ENCODE measurements at regions not wholly inside any gene's neighbourhood (a gene's known extent, or its start where the extent isn't known, plus 50 kb on each side); places are given as distances from the start of the nearest gene placed in this dataset.

- peaks cover 0 to 2% (median 0%) of the 10 kb centered on the region in 5 donors for H3K4me1 ChIP-seq (ENCODE audit: control insufficient read depth in 5 of 5, insufficient read depth in 5 of 5, low read length in 5 of 5)
- H3K27me3 ChIP-seq (ENCODE audit: control insufficient read depth in 5 of 5, insufficient read depth in 4 of 5, low read length in 5 of 5): peaks cover 4 to 23% (median 20%) of the 10 kb centered on the region in 5 donors
- H3K4me3 ChIP-seq (ENCODE audit: low read depth in 1 of 5, low read length in 5 of 5): no peak overlapping the region
- H3K27ac ChIP-seq (ENCODE audit: low read depth, low read length): no peak overlapping the region
- no peaks in the 10 kb centered on the region for H3K36me3 ChIP-seq (ENCODE audit: control insufficient read depth in 5 of 5, insufficient read depth in 5 of 5, low read length in 5 of 5)
- no peak overlapping the region for H3K9ac ChIP-seq (ENCODE audit: low read length in 5 of 5)
- H3K9me3 ChIP-seq (ENCODE audit: control insufficient read depth in 5 of 5, low read length in 5 of 5): peaks cover 0 to 4% (median 0%) of the 10 kb centered on the region in 5 donors
These were observed 210.1 kb upstream of the RAB6C start for GRCh38 chr2:129769185-129769991.

GRCh38 chr2:129771418-129772189, 207.9 kb upstream of the RAB6C start:
- Histone ChIP-seq H3K4me1 (ENCODE audit: control insufficient read depth in 5 of 5, insufficient read depth in 5 of 5, low read length in 5 of 5) (no peaks in the 10 kb centered on the region), H3K27me3 (ENCODE audit: control insufficient read depth in 5 of 5, insufficient read depth in 4 of 5, low read length in 5 of 5) (peaks cover 2 to 12% (median 4%) of the 10 kb centered on the region in 5 donors), H3K36me3 (ENCODE audit: control insufficient read depth in 5 of 5, insufficient read depth in 5 of 5, low read length in 5 of 5) (no peaks in the 10 kb centered on the region), H3K9ac (ENCODE audit: low read length in 5 of 5) (no peak overlapping the region), H3K27ac (ENCODE audit: low read depth, low read length) (no peak overlapping the region), H3K9me3 (ENCODE audit: control insufficient read depth in 5 of 5, low read length in 5 of 5) (peaks cover 0 to 4% (median 0%) of the 10 kb centered on the region in 5 donors), H3K4me3 (ENCODE audit: low read depth in 1 of 5, low read length in 5 of 5) (no peak overlapping the region)

- no peak overlapping the region for H3K4me3 ChIP-seq (ENCODE audit: low read depth in 1 of 5, low read length in 5 of 5)
- H3K4me1 ChIP-seq (ENCODE audit: control insufficient read depth in 5 of 5, insufficient read depth in 5 of 5, low read length in 5 of 5): no peaks in the 10 kb centered on the region
- no peaks in the 10 kb centered on the region for H3K36me3 ChIP-seq (ENCODE audit: control insufficient read depth in 5 of 5, insufficient read depth in 5 of 5, low read length in 5 of 5)
- no peak overlapping the region for H3K9ac ChIP-seq (ENCODE audit: low read length in 5 of 5)
- H3K27me3 ChIP-seq (ENCODE audit: control insufficient read depth in 5 of 5, insufficient read depth in 4 of 5, low read length in 5 of 5): peaks cover 0 to 10% (median 4%) of the 10 kb centered on the region in 5 donors
- H3K9me3 ChIP-seq (ENCODE audit: control insufficient read depth in 5 of 5, low read length in 5 of 5): peaks cover 0 to 4% (median 0%) of the 10 kb centered on the region in 5 donors
- no peak overlapping the region for H3K27ac ChIP-seq (ENCODE audit: low read depth, low read length)
These were observed 207.3 kb upstream of the RAB6C start for GRCh38 chr2:129772190-129772579.

- peaks cover 0 to 4% (median 0%) of the 10 kb centered on the region in 5 donors for H3K9me3 ChIP-seq (ENCODE audit: control insufficient read depth in 5 of 5, low read length in 5 of 5)
- H3K9ac ChIP-seq (ENCODE audit: low read length in 5 of 5): no peak overlapping the region
- peaks cover 0 to 9% (median 3%) of the 10 kb centered on the region in 5 donors for H3K27me3 ChIP-seq (ENCODE audit: control insufficient read depth in 5 of 5, insufficient read depth in 4 of 5, low read length in 5 of 5)
- H3K4me3 ChIP-seq (ENCODE audit: low read depth in 1 of 5, low read length in 5 of 5): no peak overlapping the region
- no peaks in the 10 kb centered on the region for H3K36me3 ChIP-seq (ENCODE audit: control insufficient read depth in 5 of 5, insufficient read depth in 5 of 5, low read length in 5 of 5)
- peaks cover 0 to 5% (median 0%) of the 10 kb centered on the region in 5 donors for H3K4me1 ChIP-seq (ENCODE audit: control insufficient read depth in 5 of 5, insufficient read depth in 5 of 5, low read length in 5 of 5)
- no peak overlapping the region for H3K27ac ChIP-seq (ENCODE audit: low read depth, low read length)
These were observed 203.4 kb upstream of the RAB6C start for GRCh38 chr2:129775952-129776653.

GRCh38 chr2:129777146-129777545, 202.3 kb upstream of the RAB6C start:
- peaks cover 0 to 5% (median 0%) of the 10 kb centered on the region in 5 donors for H3K4me1 ChIP-seq (ENCODE audit: control insufficient read depth in 5 of 5, insufficient read depth in 5 of 5, low read length in 5 of 5)
- peaks cover 5 to 11% (median 9%) of the 10 kb centered on the region in 5 donors for H3K27me3 ChIP-seq (ENCODE audit: control insufficient read depth in 5 of 5, insufficient read depth in 4 of 5, low read length in 5 of 5)
- H3K4me3 ChIP-seq (ENCODE audit: low read depth in 1 of 5, low read length in 5 of 5): no peak overlapping the region
- no peak overlapping the region for H3K27ac ChIP-seq (ENCODE audit: low read depth, low read length)
- peaks cover 0 to 4% (median 0%) of the 10 kb centered on the region in 5 donors for H3K9me3 ChIP-seq (ENCODE audit: control insufficient read depth in 5 of 5, low read length in 5 of 5)
- H3K36me3 ChIP-seq (ENCODE audit: control insufficient read depth in 5 of 5, insufficient read depth in 5 of 5, low read length in 5 of 5): no peaks in the 10 kb centered on the region
- no peak overlapping the region for H3K9ac ChIP-seq (ENCODE audit: low read length in 5 of 5)

GRCh38 chr2:129777762-129778583, 201.5 kb upstream of the RAB6C start:
- Histone ChIP-seq H3K4me3 (ENCODE audit: low read depth in 1 of 5, low read length in 5 of 5) (no peak overlapping the region), H3K9ac (ENCODE audit: low read length in 5 of 5) (no peak overlapping the region), H3K27ac (ENCODE audit: low read depth, low read length) (no peak overlapping the region), H3K9me3 (ENCODE audit: control insufficient read depth in 5 of 5, low read length in 5 of 5) (peaks cover 0 to 3% (median 0%) of the 10 kb centered on the region in 5 donors), H3K27me3 (ENCODE audit: control insufficient read depth in 5 of 5, insufficient read depth in 4 of 5, low read length in 5 of 5) (peaks cover 7 to 15% (median 9%) of the 10 kb centered on the region in 5 donors), H3K4me1 (ENCODE audit: control insufficient read depth in 5 of 5, insufficient read depth in 5 of 5, low read length in 5 of 5) (peaks cover 0 to 5% (median 0%) of the 10 kb centered on the region in 5 donors), H3K36me3 (ENCODE audit: control insufficient read depth in 5 of 5, insufficient read depth in 5 of 5, low read length in 5 of 5) (no peaks in the 10 kb centered on the region)

- Histone ChIP-seq H3K9ac (ENCODE audit: low read length in 5 of 5) (no peak overlapping the region), H3K27me3 (ENCODE audit: control insufficient read depth in 5 of 5, insufficient read depth in 4 of 5, low read length in 5 of 5) (peaks cover 7 to 15% (median 9%) of the 10 kb centered on the region in 5 donors), H3K36me3 (ENCODE audit: control insufficient read depth in 5 of 5, insufficient read depth in 5 of 5, low read length in 5 of 5) (no peaks in the 10 kb centered on the region), H3K4me3 (ENCODE audit: low read depth in 1 of 5, low read length in 5 of 5) (no peak overlapping the region), H3K9me3 (ENCODE audit: control insufficient read depth in 5 of 5, low read length in 5 of 5) (peaks cover 0 to 3% (median 0%) of the 10 kb centered on the region in 5 donors), H3K27ac (ENCODE audit: low read depth, low read length) (no peak overlapping the region), H3K4me1 (ENCODE audit: control insufficient read depth in 5 of 5, insufficient read depth in 5 of 5, low read length in 5 of 5) (peaks cover 0 to 5% (median 0%) of the 10 kb centered on the region in 5 donors)
These were observed 200.9 kb upstream of the RAB6C start for GRCh38 chr2:129778584-129778877.

GRCh38 chr2:129779783-129780182, 199.7 kb upstream of the RAB6C start:
- Histone ChIP-seq H3K27me3 (ENCODE audit: control insufficient read depth in 5 of 5, insufficient read depth in 4 of 5, low read length in 5 of 5) (peaks cover 7 to 15% (median 9%) of the 10 kb centered on the region in 5 donors), H3K4me1 (ENCODE audit: control insufficient read depth in 5 of 5, insufficient read depth in 5 of 5, low read length in 5 of 5) (peaks cover 0 to 5% (median 0%) of the 10 kb centered on the region in 5 donors), H3K27ac (ENCODE audit: low read depth, low read length) (no peak overlapping the region), H3K9me3 (ENCODE audit: control insufficient read depth in 5 of 5, low read length in 5 of 5) (no peaks in the 10 kb centered on the region), H3K9ac (ENCODE audit: low read length in 5 of 5) (no peak overlapping the region), H3K4me3 (ENCODE audit: low read depth in 1 of 5, low read length in 5 of 5) (no peak overlapping the region), H3K36me3 (ENCODE audit: control insufficient read depth in 5 of 5, insufficient read depth in 5 of 5, low read length in 5 of 5) (no peaks in the 10 kb centered on the region)
